Inflammatory macrophage (primary cell): ENCODE measurements at regions not wholly inside any gene's neighbourhood (a gene's known extent, or its start where the extent isn't known, plus 50 kb on each side); places are given as distances from the start of the nearest gene placed in this dataset.

Source experiments
- DNase-seq, 2 donors: peaks; one replicate each; pipeline ENCODE4 v3.0.0-alpha.2; 2020 to 2022

GRCh38 chr12:115062741-115063140, 378.8 kb upstream of the TBX3 start:
- no peak for DNase-seq

- DNase-seq = no peak
These were observed 376.6 kb upstream of the TBX3 start for GRCh38 chr12:115060477-115061168.

- no peak for DNase-seq
These were observed 373.5 kb upstream of the TBX3 start for GRCh38 chr12:115057445-115057844.

- no peak for DNase-seq
These were observed 367.4 kb upstream of the TBX3 start for GRCh38 chr12:115051378-115051777.

GRCh38 chr12:115049614-115050013, 365.6 kb upstream of the TBX3 start:
- no peak for DNase-seq

- no peak for DNase-seq
These were observed 362.8 kb upstream of the TBX3 start for GRCh38 chr12:115046805-115047204.

GRCh38 chr12:115044073-115044472, 360.1 kb upstream of the TBX3 start:
- DNase-seq = no peak

GRCh38 chr12:115043079-115043478, 359.1 kb upstream of the TBX3 start:
- DNase-seq = no peak

GRCh38 chr12:115042341-115042740, 358.4 kb upstream of the TBX3 start:
- DNase-seq = no peak

GRCh38 chr12:115037830-115038229, 353.9 kb upstream of the TBX3 start:
- no peak for DNase-seq

GRCh38 chr12:115035535-115036107, 351.6 kb upstream of the TBX3 start:
- no peak for DNase-seq

- no peak for DNase-seq
These were observed 348.5 kb upstream of the TBX3 start for GRCh38 chr12:115032521-115032920.

- no peak for DNase-seq
These were observed 346.0 kb upstream of the TBX3 start for GRCh38 chr12:115030017-115030416.

GRCh38 chr12:115024531-115024930, 340.6 kb upstream of the TBX3 start:
- no peak for DNase-seq

- DNase-seq = no peak
These were observed 339.6 kb upstream of the TBX3 start for GRCh38 chr12:115023279-115024265.

GRCh38 chr12:115020091-115020490, 336.1 kb upstream of the TBX3 start:
- no peak for DNase-seq

- DNase-seq = no peak
These were observed 333.4 kb upstream of the TBX3 start for GRCh38 chr12:115017346-115017745.

GRCh38 chr12:115013236-115013981, 329.4 kb upstream of the TBX3 start:
- DNase-seq = no peak

- DNase-seq = no peak
These were observed 328.9 kb upstream of the TBX3 start for GRCh38 chr12:115012861-115013235.

GRCh38 chr12:115011703-115012102, 327.7 kb upstream of the TBX3 start:
- no peak for DNase-seq

GRCh38 chr12:115010324-115010995, 326.5 kb upstream of the TBX3 start:
- no peak for DNase-seq

- DNase-seq = no peak
These were observed 325.0 kb upstream of the TBX3 start for GRCh38 chr12:115008929-115009328.
